ENCODE measurements at regions not wholly inside any gene's neighbourhood (a gene's known extent, or its start where the extent isn't known, plus 50 kb on each side); places are given as distances from the start of the nearest gene placed in this dataset.
A peak's percentile ranks its signal among the peaks of the same experiment; 100 is the strongest.

DNA sequence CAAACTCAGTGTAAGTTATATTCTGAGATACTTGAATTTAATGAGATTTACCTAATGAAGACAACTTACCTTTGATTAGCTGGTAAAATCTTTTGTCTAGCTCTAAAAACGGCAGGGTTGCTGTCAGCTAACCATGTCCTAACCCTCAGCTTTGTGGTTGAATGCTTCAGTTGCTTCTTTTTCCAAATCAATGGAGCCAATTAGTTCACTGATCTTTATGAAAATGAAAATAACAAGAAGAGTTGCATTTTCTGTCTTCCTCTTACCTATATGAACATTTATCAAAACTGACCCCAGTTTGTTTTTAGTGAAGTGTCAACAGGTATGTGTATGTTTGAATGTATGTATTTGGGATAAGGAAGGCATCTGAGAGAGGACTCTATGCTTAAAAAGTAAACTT lies 253.1 kb upstream of the MTPN start:
- no peak for DNase-seq

GRCh38 chr7:136229790-136230189 lies 252.6 kb upstream of the MTPN start:
- DNase-seq: no peak

- DNase-seq: peak; percentile 1
Observed at GRCh38 chr7:136228171-136228570, 251.0 kb upstream of the MTPN start.

- DNase-seq: no peak
Observed at GRCh38 chr7:136214356-136214755, 237.2 kb upstream of the MTPN start.

DNA sequence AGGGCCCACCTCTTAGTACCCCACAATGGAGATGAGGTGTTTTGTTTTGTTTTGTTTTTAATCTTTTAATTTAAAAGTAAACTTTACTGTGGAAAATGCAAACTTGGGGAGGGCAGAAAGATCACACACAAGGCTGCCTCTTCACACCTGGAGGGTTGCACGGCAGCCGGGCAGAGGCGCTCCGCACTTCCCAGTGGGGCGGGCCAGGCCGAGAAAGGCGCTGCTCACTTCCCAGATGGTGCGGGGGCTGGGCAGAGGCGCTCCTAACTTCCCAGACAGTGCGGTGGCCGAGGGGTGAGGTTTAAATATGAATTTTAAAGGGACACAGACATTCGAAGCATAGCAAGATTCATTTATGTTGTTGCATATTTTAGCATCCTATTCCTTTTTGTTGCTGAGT lies 235.9 kb upstream of the MTPN start:
- no peak for DNase-seq

DNA sequence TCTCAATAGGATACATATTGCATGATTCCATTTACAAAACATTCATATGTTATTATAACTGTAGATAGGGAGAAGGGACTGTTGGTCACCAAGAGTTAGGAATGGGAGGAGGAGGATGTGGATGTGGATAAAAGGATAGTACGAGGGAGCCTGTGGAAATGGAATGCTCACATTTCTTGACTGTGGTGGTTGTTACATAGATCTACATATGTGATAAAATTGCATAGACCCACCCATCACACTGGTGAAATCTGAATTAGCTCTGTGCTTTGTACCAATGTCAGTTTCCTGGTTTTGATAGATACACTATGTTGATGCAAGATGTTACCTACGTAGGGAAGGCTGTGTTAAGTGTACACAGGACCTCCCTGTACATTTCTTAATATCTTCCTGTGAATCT lies 233.5 kb upstream of the MTPN start:
- no peak for DNase-seq

- DNase-seq: no peak
Observed at GRCh38 chr7:136210079-136210478, 232.9 kb upstream of the MTPN start.

DNA sequence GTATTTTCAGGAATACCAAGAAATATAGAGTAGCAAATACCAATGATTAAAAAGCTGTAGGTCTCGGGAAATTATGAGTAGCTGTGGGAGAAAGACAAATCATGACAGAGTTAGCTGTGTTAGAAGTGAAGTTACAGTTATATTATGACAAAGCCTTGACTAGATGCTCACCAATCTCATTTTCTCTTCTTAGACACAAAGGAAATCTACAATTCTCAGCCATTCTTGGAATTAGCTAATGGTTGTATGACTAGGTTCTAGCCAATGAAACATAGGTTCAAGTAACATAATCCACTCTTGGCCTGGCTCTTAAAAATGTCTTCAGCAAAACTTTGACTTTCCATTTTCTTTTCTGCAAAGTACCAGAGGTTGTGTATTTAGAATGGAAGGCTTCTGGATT lies 228.8 kb upstream of the MTPN start:
- DNase-seq: no peak

GRCh38 chr7:136198168-136198567 lies 221.0 kb upstream of the MTPN start:
- DNase-seq: no peak

DNA sequence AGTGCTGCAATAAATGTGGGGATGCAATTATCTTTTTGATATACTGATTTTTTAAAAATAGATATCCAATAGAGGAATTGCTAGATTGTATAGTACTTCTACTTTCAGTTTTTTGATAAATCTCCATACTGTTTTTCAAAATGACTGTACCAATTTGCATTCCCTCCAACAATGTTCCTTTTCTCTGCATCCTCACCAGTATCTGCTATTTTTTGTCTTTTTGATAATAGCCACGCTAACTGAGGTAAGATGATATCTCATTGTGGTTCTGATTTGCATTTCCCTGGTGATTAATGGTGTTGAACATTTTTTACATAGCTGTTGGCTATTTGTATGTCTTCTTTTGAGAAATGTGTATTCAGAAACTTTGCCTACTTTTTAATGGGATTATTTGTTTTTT lies 217.7 kb upstream of the MTPN start:
- DNase-seq: no peak

- no peak for DNase-seq
Observed at GRCh38 chr7:136193940-136194339, 216.8 kb upstream of the MTPN start.

GRCh38 chr7:136189506-136189998 lies 212.4 kb upstream of the MTPN start:
- no peak for DNase-seq

- DNase-seq: no peak
Observed at GRCh38 chr7:136186281-136186680, 209.1 kb upstream of the MTPN start.

GRCh38 chr7:136184719-136185118 lies 207.6 kb upstream of the MTPN start:
- no peak for DNase-seq

DNA sequence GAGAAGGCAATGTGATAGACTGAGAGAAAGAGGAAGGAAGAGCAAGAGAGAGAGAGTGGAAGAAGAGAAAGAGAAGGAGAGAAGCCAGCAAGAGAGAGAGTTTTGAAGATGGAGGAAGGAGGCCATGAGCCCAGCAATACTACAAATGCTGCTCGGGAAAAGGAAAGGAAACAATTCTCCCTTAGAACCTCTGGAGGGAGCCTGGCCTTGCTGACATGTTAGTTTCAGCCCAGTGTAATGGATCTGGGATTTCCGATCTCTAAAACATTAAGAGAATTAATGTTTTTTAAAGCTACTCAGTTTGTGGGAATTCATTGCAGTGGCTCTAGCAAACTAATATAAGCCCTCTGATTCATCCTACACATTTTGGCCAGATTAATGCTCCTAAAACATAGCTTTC lies 206.8 kb upstream of the MTPN start:
- no peak for DNase-seq

GRCh38 chr7:136180984-136181383 lies 203.8 kb upstream of the MTPN start:
- no peak for DNase-seq

GRCh38 chr7:136179851-136180721 lies 202.9 kb upstream of the MTPN start:
- no peak for DNase-seq

DNA sequence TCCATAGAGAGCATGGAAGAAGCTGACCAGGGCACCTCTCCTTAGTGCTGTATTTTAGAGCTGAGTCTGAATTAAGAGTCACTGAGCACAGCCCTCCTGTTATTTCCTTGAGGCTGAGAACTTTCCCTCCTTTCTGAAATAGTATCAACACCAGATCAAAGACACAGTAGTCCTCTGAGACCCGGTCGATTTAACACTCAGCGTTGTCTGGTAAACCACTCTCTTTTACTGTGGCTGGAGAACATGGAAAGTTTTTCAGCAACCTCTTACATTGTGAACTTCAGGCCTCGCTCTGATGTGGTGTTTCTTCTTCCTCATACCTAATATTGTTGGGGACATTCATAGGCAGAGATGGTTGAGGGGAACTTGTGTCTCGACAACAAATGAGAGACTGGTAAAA lies 202.0 kb upstream of the MTPN start:
- no peak for DNase-seq

DNA sequence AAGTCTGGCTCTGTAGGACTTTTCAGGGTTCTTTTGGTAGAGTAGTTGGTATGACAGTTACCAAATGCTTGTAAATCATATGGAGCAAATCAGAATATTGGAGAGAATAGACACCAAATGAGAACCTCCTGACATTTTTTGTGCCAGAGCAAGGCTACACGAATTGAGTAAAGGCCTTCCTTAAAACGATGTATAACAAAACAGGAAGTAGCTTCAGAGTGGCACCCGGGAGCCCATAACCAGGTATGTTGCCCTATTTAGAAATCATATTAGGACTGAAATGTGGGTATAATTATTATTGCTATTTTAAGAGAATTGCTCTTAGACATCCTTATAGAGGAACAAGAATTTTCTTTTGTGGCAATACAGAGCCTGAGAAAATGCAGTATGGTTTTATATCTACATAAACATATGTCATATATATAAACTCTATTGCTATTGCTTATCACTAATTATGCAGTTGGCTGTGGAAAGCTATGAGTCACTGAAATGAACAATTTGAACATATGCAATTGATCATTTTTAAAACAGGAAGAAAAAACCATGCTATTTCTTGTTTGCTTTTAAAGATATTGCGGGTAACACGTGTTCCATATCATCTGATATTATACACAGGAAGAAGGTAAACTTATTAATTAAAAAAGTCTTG lies 197.4 kb upstream of the MTPN start:
- DNase-seq: no peak

DNA sequence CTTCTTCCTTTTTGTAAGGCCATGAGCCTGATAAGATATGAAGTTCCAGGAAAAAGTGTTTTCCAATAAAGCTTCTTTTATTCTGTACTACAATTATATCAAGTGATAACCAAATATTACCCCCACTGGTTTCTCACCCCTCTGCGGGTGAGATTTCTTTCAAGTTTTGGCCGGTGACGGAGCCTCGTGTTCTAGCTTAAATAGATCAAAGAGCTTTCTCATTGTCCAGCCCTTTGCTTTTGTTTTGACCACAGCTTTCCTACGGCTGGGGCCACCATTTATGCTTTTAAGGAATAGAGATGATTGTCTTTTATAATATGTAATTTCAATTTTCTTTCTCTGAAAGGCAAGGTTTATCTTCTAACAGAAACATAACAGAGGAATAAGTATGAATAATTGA lies 196.7 kb upstream of the MTPN start:
- DNase-seq: no peak

GRCh38 chr7:136171233-136171632 lies 194.1 kb upstream of the MTPN start:
- no peak for DNase-seq

DNA sequence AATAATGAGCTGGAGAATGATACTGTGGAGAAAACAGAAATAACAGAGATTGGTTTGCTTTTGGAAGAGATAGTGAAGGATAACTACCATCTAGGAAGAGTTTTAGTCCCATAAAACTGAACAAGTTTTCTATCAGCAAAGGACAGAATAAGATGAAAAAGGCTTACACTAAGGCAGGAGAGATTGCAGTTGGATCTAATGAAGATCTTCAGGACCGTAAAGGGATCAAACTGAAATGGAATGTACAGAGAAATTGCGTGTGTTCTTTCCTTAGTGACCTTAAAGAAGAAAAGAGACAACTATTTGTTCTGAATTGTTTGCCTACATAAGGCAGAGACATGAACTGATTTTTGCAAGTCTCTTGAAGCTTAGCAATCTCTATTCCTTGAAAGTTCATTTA lies 191.7 kb upstream of the MTPN start:
- no peak for DNase-seq

DNA sequence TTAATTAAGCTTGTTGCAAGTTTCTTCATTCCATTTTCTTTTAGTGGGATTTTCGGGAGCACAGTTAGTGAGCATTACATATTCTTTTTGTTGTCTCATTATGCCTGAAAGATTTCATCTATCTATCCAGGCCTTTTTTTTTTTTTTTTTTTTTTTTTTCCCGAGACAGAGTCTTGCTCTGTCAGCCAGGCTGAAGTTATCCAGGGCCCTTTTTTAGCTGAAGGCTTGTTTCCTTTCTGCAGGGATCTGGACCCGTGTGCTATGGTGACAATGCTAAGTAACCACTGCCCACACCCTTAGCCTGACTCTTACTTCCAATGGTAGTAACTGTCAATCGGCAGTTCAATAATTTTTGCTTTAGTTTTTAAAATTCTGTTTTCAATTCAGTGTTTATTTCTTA lies 190.8 kb upstream of the MTPN start:
- DNase-seq: no peak

DNA sequence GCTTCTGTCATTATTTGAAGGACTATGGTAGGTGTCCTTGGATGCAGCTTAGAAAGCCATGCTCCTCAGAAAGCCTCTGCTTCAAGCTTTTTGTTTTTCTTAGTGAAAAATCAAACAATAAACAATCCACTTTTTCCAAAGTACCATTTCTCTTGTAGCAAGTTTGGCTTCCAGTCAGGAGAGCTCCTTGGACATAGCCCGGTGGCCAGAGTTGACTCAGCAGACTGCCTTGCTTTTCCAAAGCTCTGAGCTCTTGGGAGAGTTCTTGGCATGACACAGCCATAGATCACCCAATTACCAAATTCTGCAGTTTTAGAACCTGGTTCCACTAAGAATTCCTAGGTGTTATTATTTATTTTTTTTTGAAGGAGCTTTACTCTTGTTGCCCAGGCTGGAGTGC lies 189.4 kb upstream of the MTPN start:
- DNase-seq: no peak
